ENCODE measurements at regions not wholly inside any gene's neighbourhood (a gene's known extent, or its start where the extent isn't known, plus 50 kb on each side); places are given as distances from the start of the nearest gene placed in this dataset.

GRCh38 chr3:127477396-127477795, 113.1 kb downstream of the TPRA1 start:
- 77 to 79% methylated on average over 8 of the region's 8 CpGs for WGBS, 2 donors
- intact Hi-C loops (cut with DNase I), result no loop called here

GRCh38 chr3:127476936-127477335, 113.6 kb downstream of the TPRA1 start:
- TF ChIP-seq POLR2AphosphoS5 (IDR thresholded peaks at IDR 0.05) (no peak), POLR2A (IDR thresholded peaks at IDR 0.05) (no peak), CTCF (IDR thresholded peaks at IDR 0.05) (no peak), EP300 (IDR thresholded peaks at IDR 0.05) (no peak)
- Histone ChIP-seq H3K27ac (no peak overlapping the region), H3K9me3 (no peaks in the 10 kb centered on the region), H3K27me3 (peaks cover 0 to 3% (median 0%) of the 10 kb centered on the region in 3 donors), H3K4me3 (no peak overlapping the region), H3K36me3 (no peaks in the 10 kb centered on the region), H3K4me1 (no peaks in the 10 kb centered on the region)
- WGBS, 2 donors, result 81 to 84% methylated on average over 12 of the region's 12 CpGs
- no peak for DNase-seq
- intact Hi-C loops (cut with DNase I), result no loop called here

More at GRCh38 chr3:127477396-127477795, 113.1 kb downstream of the TPRA1 start:
- Histone ChIP-seq H3K4me3 (no peak overlapping the region), H3K9me3 (no peaks in the 10 kb centered on the region), H3K4me1 (no peaks in the 10 kb centered on the region), H3K27me3 (peaks cover 0 to 3% (median 0%) of the 10 kb centered on the region in 3 donors), H3K36me3 (no peaks in the 10 kb centered on the region), H3K27ac (no peak overlapping the region)
- DNase-seq, result no peak
- TF ChIP-seq EP300 (IDR thresholded peaks at IDR 0.05) (no peak), POLR2AphosphoS5 (IDR thresholded peaks at IDR 0.05) (no peak), POLR2A (IDR thresholded peaks at IDR 0.05) (no peak), CTCF (IDR thresholded peaks at IDR 0.05) (no peak)

- no peaks in the 10 kb centered on the region for H3K4me1 ChIP-seq
- H3K9me3 ChIP-seq, result no peaks in the 10 kb centered on the region
- no peaks in the 10 kb centered on the region for H3K36me3 ChIP-seq
- 87 to 88% methylated on average over 6 of the region's 6 CpGs for WGBS, 2 donors
- no peak overlapping the region for H3K27ac ChIP-seq
- intact Hi-C loops (cut with DNase I), result no loop called here
- TF ChIP-seq EP300 (IDR thresholded peaks at IDR 0.05), result no peak
- no peak for TF ChIP-seq POLR2AphosphoS5 (IDR thresholded peaks at IDR 0.05)
- no peak for TF ChIP-seq CTCF (IDR thresholded peaks at IDR 0.05)
- no peak for TF ChIP-seq POLR2A (IDR thresholded peaks at IDR 0.05)
- H3K27me3 ChIP-seq, result peaks cover 0 to 3% (median 0%) of the 10 kb centered on the region in 3 donors
- no peak for DNase-seq
- no peak overlapping the region for H3K4me3 ChIP-seq
Observed at GRCh38 chr3:127475975-127476705, 114.4 kb downstream of the TPRA1 start.

GRCh38 chr3:127475391-127475790, 115.1 kb downstream of the TPRA1 start:
- Histone ChIP-seq H3K4me1 (no peaks in the 10 kb centered on the region), H3K4me3 (no peak overlapping the region), H3K36me3 (no peaks in the 10 kb centered on the region), H3K27ac (no peak overlapping the region), H3K9me3 (no peaks in the 10 kb centered on the region), H3K27me3 (peaks cover 0 to 3% (median 0%) of the 10 kb centered on the region in 3 donors)
- no peak for TF ChIP-seq POLR2AphosphoS5 (IDR thresholded peaks at IDR 0.05)
- no peak for TF ChIP-seq POLR2A (IDR thresholded peaks at IDR 0.05)
- TF ChIP-seq CTCF (IDR thresholded peaks at IDR 0.05), result no peak
- TF ChIP-seq EP300 (IDR thresholded peaks at IDR 0.05), result no peak
- no peak for DNase-seq
- intact Hi-C loops (cut with DNase I), result no loop called here
- 60 to 68% methylated on average over 7 of the region's 7 CpGs for WGBS, 2 donors

Data from sigmoid colon (tissue), 6 donors.